ENCODE measurements at regions not wholly inside any gene's neighbourhood (a gene's known extent, or its start where the extent isn't known, plus 50 kb on each side); places are given as distances from the start of the nearest gene placed in this dataset.

- no peak overlapping the region for H3K4me3 ChIP-seq (ENCODE audit: low read length)
These were observed 824.3 kb upstream of the KLHL1 start for GRCh38 chr13:70932511-70932910.

GRCh38 chr13:70923863-70924752 is 815.9 kb upstream of the KLHL1 start:
- TF ChIP-seq CTCF (conservative IDR thresholded peaks at IDR 0.05; ENCODE audit: low read depth, low read length), result no peak
- no peak overlapping the region for H3K4me3 ChIP-seq (ENCODE audit: low read length)
- no peak for DNase-seq (ENCODE audit: low read depth)

More at GRCh38 chr13:70932511-70932910, 824.3 kb upstream of the KLHL1 start:
- no peak for TF ChIP-seq CTCF (conservative IDR thresholded peaks at IDR 0.05; ENCODE audit: low read depth, low read length)
- no peak for DNase-seq (ENCODE audit: low read depth)

- H3K4me3 ChIP-seq (ENCODE audit: low read length), result no peak overlapping the region
- no peak for DNase-seq (ENCODE audit: low read depth)
- TF ChIP-seq CTCF (conservative IDR thresholded peaks at IDR 0.05; ENCODE audit: low read depth, low read length), result no peak
These were observed 803.0 kb upstream of the KLHL1 start for GRCh38 chr13:70911286-70911685.

- no peak for DNase-seq (ENCODE audit: low read depth)
- no peak overlapping the region for H3K4me3 ChIP-seq (ENCODE audit: low read length)
- no peak for TF ChIP-seq CTCF (conservative IDR thresholded peaks at IDR 0.05; ENCODE audit: low read depth, low read length)
These were observed 800.5 kb upstream of the KLHL1 start for GRCh38 chr13:70908795-70909194.

GRCh38 chr13:70905035-70905434 is 796.8 kb upstream of the KLHL1 start:
- TF ChIP-seq CTCF (conservative IDR thresholded peaks at IDR 0.05; ENCODE audit: low read depth, low read length), result no peak
- DNase-seq (ENCODE audit: low read depth), result peak; percentile 73
- no peak overlapping the region for H3K4me3 ChIP-seq (ENCODE audit: low read length)

- no peak for TF ChIP-seq CTCF (conservative IDR thresholded peaks at IDR 0.05; ENCODE audit: low read depth, low read length)
- no peak overlapping the region for H3K4me3 ChIP-seq (ENCODE audit: low read length)
- DNase-seq (ENCODE audit: low read depth), result no peak
These were observed 787.9 kb upstream of the KLHL1 start for GRCh38 chr13:70896136-70896535.

- no peak for DNase-seq (ENCODE audit: low read depth)
- TF ChIP-seq CTCF (conservative IDR thresholded peaks at IDR 0.05; ENCODE audit: low read depth, low read length), result no peak
- H3K4me3 ChIP-seq (ENCODE audit: low read length), result no peak overlapping the region
These were observed 787.3 kb upstream of the KLHL1 start for GRCh38 chr13:70895599-70895998.

Measured in retinal pigment epithelial cell (primary cell).